GM19452 (cell line): ENCODE measurements at regions not wholly inside any gene's neighbourhood (a gene's known extent, or its start where the extent isn't known, plus 50 kb on each side); places are given as distances from the start of the nearest gene placed in this dataset.

ENCODE experiments used
- ATAC-seq: cut with Tn5 transposase; IDR thresholded peaks from one replicate; pipeline ENCODE4 v1.9.1; 2021; ENCODE audit not compliant: unreplicated experiment

DNA sequence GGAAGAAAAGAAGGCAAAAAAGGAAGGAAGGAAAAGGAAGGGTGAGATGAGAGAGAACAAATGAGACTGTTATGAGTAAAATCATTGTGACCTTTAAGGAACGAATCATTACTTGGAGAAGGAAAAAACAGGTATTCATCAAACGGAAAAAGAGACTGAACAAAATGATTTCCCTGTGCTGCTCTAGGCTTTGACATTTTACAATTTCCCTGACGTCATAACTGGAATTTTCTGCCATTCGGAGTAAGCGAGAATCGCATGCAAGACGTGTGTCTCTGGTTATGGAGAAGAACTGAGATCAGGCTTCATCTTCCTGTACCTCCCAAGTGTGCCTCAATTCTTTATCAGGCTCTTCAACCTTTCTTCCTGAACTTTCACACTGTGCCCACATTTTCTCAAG, 534.7 kb upstream of the KLHL29 start:
- no peak for ATAC-seq

DNA sequence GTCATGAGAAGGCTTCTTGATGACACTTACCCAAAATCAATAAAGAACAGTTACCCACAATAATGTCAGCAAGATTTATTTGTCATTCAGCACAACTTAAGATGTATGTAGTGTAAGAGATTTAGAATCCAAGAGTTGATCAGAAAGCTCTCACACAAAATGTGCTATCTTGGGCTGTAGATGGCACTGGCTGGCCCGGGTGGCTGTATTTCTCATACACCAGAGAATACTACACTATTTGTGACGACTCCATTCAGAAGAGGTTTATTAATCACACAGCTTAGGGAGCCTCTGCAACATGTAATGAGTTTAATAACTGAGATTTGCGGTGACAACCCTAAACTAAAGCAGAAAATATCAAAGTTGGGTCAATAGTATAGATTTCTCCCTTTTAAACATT, 530.4 kb upstream of the KLHL29 start:
- ATAC-seq, result no peak

DNA sequence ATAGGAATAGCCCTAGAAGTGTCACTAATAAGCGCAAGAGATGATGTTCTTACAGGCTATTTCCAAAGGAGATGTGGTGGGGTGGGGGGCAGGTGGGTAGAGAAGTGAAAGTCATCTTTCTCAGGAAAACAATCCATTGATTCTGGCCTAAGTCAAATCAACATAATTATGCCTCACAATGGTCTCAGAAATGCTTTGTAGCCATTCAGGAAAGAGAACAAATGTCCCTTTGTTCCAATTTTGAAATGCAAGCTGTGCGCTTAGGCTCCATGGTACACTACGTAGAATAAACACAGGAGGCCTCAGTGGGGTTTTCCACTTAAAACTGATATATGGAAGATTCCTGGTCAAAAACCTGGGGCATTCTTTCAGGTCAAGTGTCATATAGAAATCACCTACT, 529.9 kb upstream of the KLHL29 start:
- ATAC-seq, result no peak

DNA sequence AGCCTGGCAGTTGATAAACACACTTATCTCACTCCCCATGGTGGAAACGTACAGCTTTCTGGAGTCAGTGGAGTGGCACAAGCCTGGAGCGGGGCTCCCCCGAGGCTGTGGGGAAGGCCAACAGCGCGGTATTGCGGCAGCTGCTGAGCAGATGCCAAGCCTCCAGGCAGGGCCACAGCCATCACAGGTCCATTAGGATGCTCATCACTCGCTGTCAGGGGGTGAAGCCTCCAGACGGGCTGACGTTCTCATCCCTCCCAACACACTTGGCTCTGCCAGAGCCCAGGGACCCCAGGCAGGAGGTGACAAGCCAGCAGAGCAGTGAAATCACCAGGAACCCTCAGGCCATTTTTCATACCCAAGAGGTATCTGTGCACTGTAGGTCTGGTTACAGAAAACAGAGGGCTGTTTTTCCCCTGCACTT, 529.2 kb upstream of the KLHL29 start:
- ATAC-seq, result no peak

DNA sequence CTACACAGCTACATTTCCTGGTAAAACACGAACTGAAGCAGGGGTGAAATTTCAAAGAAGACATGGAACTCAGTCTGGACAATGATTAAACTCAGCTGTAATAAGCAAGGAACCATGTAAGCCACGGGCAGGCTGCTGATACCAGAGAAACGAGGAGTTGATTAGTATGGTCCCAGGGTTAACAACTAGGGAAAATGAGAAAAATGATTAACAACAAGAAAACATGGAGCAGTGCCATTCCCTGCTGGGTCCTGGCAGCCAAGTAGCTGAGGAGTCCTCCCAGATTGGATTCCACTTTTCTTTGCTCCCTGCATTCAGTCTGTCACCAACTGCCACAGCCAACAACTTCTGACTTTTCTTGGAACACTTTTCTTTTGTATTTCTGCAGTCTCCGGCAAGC, 517.0 kb upstream of the KLHL29 start:
- ATAC-seq, result no peak

DNA sequence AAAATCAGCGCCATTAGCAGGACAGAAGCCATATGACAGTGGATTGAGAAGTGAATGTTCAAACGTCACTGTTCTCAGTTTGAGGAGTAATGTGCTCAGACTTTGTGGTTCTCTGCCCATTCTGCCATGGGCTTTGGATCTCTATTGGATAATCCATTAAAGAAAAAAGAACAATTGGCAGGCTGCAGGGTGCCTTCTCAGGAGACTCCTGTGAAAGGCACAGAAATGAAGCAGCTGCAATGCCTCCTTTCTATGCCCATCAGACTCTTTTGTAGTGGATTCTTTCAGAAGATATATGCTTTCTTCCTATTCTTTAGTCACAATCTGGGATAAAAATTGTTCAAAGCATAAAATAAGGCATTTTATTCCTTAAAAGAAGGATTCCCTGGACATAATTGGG, 506.9 kb upstream of the KLHL29 start:
- ATAC-seq, result no peak

DNA sequence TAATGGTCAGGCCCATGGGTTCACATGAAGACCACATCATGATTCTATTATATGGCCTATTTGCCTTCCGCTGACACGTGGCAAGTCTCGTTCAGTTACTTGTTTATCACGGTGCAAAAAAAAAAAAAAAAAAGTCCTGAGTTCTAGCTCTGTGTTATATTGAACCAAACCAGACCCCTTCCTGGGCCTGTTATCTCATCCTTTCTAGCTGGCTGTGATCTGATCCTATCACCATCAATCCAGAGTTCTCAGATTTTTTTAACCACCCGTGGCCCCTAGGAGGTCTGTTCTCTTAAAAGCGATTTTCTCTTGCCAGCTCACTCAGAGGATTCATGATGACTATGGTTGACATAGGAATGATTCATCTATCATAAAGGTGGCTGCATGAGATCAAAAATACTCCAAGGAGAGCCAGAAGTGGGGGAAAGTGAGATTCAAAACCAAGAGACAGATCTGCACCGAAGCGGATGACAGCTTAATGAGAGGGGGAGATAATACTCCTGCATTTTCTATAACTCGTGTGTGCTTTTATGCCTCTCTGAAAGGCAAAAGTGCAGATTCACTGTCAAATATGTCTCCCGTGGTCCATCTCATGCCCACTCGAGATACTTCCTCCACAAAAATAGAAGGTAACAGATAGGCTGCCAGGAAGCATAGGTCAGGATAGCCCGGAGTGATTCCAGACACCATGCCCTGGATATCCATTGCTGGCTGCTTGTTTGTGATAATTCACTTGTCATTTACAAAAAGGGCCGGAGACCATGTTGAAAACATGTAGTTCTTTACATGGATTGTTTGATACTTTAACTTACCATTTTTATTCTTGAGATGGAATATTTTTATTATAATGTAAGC, 505.7 kb upstream of the KLHL29 start:
- ATAC-seq, result no peak

DNA sequence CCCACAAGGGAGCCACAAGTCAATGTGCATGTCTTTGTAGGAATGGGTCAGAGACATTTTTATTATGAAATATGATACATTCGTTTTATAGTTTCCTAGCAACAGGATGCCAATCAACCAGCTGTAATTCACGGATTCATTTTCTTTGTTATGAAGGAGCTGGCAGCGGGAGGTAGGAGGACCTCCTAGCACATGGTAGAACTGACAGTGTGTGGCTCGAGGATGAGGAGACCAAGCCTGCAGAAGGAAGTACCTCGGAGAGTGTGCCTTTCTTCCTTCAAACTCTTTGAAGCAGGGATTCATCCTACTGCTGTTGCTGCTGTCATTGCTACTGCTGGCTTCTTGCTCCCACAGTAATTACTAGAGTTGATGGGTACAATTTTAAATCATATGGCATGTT, 504.8 kb upstream of the KLHL29 start:
- ATAC-seq, result no peak

DNA sequence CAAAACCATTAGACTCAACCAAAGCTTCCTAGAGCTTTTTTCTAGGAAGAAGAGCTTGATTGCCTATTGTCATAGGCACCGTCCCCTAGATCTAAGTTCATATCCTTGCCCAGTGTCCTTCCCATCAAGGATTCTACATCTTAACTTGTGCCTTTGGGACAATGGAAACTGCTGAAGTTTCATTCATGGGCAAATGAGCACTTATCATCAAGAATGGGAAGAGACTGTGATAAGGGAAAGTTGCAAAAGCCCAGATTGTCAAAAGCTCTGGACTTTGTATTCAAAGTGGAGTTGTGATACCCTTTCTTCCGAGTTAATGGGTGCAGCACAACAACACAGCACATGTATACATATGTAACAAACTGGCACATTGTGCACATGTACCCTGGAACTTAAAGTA, 503.0 kb upstream of the KLHL29 start:
- no peak for ATAC-seq

DNA sequence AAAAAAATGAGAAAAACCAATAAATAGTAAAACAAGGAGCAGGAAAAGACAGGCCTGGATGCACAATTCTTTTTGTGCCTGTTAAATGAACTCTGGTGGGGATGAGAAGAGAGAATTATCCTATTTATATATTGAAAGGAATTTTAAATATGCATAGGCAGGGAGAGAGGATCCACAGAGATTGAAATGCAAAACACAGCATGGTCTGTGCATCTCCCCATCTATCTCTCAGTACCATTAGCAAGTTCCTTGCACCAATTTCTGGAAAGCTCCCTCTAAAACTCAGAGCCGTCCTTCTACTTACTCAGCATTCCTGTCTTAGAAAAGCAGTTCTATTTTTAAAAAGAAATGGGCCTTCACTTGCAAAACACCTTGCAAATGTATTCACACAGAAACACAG, 502.3 kb upstream of the KLHL29 start:
- ATAC-seq, result no peak

DNA sequence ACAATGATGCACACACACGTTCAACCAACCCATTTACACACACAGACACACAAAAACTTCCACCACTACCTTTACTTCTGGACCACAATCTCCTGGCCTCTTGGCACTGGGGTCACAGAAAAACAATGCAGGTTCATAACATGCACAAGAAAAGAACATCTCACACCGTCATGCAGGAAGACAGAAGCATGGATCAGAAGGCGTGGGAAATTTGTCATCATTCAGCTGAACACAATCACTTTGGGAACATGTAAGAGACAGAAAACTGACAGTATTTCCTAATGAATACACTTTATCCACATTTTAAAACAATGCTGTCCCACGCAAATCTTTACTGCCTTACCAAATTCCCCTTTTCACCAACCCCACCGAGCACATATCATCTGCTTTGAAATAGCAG, 501.9 kb upstream of the KLHL29 start:
- ATAC-seq, result no peak

DNA sequence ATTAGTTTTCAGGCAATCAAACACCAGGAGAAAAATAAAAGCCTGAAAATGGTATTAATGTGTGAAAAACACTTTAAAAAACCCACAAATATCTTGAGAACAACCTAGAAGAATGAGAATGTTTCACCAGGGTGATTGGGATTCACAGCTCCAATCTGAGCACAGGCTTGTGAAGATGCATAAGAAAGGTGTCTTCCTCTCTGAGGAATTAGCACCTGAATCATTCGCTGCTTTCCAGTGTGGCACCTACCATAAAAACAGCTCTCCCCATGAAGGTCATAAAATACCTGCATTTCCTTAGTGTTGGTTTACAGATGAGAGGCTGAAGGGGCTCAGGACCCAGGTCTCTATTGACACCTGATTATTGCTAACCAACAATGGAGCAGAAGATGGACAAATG, 499.7 kb upstream of the KLHL29 start:
- ATAC-seq, result no peak

DNA sequence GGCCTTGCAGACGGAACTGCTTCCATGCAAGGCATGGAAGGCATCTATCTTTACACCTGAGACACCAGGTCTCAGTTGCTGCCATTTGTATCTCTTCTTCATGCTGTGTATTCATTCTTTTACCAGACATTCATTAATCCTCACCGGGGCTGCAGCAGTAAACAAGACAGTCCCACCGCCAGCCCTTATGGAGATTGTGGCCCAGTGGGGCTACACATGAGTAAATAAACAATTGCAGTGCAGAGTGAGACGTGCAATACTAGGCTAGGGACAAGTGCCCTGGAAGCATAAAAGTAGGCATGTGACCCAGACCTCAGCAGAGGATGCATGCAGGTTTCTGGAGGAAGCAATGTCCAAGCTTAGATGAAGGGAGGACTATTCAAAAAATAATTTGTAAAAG, 497.6 kb upstream of the KLHL29 start:
- ATAC-seq, result no peak

DNA sequence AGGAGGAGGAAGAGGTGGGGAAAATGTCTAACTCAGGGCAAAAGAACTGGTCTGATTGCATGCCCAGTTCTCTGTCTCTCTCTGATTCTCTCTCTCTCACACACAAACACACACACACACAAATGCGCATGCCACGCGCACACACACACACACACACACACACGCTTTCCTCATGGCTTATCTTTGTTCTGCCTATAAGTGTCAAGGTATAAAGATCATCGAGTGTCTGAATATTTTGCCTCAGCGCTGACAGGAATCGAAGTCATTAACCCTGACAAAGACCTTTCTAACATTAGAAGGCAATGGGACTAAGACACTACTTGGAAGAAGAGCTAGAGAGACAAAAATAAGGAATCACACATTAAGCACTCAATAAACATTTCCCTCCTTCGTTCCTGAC, 497.1 kb upstream of the KLHL29 start:
- ATAC-seq, result no peak

DNA sequence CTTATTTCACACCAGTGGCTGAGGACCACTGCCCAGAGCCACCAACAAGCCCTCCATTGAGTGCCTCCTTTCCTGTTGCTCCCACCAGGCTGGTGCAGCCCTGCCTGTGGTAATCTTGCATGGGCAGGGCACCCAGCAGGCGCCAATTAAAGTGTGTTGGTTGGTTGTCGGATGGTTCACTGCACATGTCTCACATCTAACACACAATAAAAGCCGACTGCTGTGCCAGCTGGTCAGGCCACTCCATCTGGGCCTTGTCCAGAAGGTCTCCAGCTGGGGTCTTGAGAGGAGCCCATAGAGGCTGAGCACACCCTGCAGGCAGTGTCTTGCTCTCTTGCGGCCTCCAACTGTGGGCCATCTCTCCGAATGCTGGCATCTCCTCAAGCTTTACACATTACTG, 494.8 kb upstream of the KLHL29 start:
- no peak for ATAC-seq

DNA sequence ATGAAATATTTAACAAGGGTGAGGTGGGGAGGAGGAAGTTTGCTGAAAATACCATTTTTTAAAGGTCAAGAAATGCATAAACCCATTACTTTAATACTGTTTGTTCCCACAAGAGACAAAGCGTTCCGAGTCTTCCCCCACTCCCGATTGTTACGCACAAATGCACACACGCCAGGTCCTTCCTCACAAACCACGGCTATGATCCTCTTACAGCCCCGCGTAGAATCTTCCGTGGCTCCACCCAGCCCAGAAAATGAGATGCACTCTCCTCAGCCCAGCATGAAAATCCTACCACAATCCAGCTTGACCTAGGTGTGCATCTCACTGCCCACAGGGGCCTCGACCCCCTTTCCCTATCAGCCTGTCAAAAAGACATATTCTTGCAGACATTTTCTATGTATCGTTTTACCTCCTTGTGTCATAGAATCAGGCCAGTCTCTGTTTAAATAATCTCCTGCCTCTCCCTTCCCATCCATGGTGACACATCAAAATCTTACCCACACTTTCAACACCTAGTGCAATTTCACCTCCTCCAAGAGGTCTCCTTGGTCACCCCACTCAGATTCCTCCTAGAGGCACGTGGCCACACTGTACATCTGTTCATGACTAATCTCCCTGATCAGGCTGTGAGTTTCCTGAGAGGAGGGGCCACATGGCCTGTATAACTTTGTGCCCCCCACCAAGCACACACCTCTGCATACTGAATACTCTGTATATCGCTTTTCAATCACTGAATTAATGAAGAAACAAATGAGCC, 491.0 kb upstream of the KLHL29 start:
- ATAC-seq, result no peak

DNA sequence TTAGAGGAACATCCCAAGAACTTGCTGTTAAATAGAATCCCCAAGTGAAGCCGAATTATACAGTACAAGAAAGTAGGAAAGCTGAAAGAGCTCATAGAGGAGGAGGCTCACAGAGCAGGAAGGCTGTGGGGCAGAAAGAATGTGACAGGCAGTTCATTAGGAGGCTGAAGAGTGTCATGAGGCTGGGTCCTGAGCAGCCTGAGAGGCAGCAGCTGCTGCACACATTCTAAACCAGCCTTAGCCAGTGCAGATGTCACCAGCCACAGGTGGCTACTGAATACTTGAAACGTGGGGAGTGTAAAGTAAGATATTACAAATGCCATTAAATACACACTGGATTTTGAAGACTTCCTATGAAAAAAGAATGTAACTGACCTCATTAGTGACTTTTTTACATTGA, 490.2 kb upstream of the KLHL29 start:
- ATAC-seq, result no peak

DNA sequence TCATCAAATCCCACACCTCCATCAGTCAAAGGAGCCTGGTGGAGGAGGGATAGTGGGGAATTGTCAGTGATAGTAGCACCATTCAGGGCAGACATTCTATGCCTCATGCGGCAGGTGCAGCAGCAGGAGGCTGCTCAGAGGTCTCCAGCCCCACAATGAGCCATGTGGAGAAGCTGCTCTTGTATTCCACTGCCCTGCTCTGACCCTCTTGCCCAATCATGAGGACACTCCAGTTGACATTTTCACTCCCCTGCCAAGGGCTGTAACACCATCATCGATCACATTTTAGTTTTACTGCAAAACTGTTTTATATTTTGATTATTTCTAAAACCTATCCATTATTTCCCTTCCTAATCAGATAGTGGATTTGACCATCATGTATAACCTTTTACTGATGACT, 487.6 kb upstream of the KLHL29 start:
- ATAC-seq, result no peak

DNA sequence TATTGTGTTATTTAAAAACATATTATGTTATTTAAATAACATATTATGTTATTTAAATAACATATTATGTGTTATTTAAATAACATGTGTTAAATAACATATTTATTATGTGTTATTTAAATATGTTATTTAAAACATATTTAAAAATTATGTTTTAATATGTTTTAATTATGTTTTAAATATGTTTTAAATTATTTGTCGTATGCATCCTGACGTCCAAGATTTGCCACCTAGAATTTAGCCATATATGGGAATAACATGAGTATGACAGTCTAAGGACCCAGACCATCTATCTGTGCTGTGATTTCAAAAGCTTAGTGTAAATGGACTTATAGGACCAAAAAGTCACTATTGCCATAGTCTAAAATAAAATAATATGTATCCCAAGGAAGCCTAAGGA, 484.3 kb upstream of the KLHL29 start:
- no peak for ATAC-seq

DNA sequence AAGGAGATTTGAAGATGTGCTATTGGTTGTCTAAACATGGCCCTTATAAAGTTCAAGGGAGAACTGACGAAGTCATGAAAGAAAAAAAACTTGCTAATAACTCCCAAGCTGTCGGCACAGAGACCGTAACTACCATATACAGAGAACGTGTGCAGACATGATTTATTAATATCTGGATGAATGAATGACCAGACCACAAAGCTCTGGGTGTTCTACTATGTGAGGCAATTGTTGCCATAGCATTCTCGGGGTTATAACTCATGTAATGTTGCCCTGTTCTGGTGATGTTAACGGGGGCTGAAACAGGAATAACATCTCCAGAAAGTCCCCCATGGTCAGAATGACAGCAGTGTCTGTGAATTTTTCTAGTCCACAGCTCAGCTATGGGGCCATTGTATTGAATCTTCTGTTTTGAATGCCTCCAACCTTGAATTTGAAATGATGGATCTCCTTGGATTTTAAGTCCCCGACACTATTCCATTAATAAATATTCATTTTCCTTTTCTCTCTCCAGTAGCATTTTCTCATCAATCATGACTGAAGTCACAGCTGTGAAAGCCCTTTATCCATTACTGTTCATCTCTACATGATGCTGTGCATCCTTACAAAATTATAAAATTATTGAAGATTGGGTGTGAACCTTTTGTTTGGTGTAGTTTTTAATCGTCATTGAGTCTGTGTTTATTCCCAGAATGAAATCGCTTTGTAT, 483.4 kb upstream of the KLHL29 start:
- no peak for ATAC-seq

DNA sequence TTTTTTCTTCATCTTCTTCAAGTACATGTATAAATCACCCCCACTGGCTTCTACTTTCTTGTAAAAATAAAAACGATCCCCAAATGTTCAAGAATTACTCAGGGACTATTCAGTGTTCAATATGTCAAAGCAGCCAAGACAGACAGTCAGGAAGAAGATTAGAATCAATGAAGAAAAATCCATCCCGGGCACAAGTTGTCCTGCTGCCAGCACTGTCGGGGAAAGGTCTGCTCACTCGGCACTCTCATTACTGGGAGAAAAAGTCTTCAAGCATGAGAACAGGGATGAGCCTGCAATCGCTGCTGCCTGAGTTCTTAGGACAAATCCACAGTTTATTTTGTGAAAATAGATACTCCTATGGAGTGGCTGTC, 482.8 kb upstream of the KLHL29 start:
- ATAC-seq, result no peak

DNA sequence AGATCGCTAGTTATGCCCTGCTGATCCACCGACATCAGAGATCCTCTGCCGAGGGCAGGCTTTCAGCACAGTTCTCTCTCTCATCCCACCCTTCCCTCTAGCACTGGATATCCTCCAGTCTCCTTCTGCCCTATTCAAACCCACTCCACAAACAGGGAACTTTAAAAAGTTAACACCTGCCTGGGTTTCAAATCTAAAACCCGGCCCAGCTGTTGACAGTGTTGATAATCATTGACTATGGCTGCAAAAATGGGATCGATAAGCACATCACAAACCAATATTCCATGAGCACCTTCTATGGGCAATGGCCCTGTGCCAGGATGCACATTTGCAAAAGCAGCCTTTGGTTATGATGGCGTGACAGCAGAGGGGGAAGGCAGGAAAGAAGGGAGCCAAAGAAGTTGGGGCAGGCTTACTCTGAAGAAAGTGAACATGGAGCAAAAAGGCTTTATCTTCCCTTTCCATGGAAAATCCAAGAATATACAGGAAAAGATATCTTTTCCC, 482.3 kb upstream of the KLHL29 start:
- ATAC-seq, result no peak
